OCI-LY1 (cell line): ENCODE measurements at regions not wholly inside any gene's neighbourhood (a gene's known extent, or its start where the extent isn't known, plus 50 kb on each side); places are given as distances from the start of the nearest gene placed in this dataset.

Experiments
- H2AFZ ChIP-seq: fragments of 200-600 bp; sonication (generic), shearing (Covaris generic); 2 replicates; pipeline ENCODE4 v1.6.0; 2014; ENCODE audit warnings: antibody characterized with exemption, mild to moderate bottlenecking, low read length
- H3F3A ChIP-seq: fragments of 200-600 bp; sonication (generic), shearing (Covaris generic); 2 replicates; pipeline ENCODE4 v1.6.0; 2014; ENCODE audit warnings: mild to moderate bottlenecking, antibody characterized with exemption, low read length, moderate library complexity; ENCODE audit not compliant: insufficient read depth
- H3K27ac ChIP-seq: fragments of 200-600 bp; sonication (generic); 2 replicates; pipeline ENCODE4 v1.5.1; 2014; ENCODE audit warnings: low read length, mixed run types, mild to moderate bottlenecking, low read depth; ENCODE audit not compliant: poor library complexity, severe bottlenecking
- H3K27me3 ChIP-seq: fragments of 200-600 bp; sonication (generic); 2 replicates; pipeline ENCODE4 v1.6.0; 2014; ENCODE audit warnings: antibody characterized with exemption, mild to moderate bottlenecking, low read length, moderate library complexity; ENCODE audit not compliant: insufficient read depth
- H3K36me3 ChIP-seq: fragments of 200-600 bp; sonication (generic); 2 replicates; pipeline ENCODE4 v1.6.1; 2014; ENCODE audit warnings: mild to moderate bottlenecking, antibody characterized with exemption, low read length, moderate library complexity, mixed read lengths; ENCODE audit not compliant: insufficient read depth
- H3K4me1 ChIP-seq: fragments of 200-600 bp; sonication (generic); 2 replicates; pipeline ENCODE4 v1.5.1; 2014; ENCODE audit warnings: mild to moderate bottlenecking, low read length, moderate library complexity; ENCODE audit not compliant: insufficient read depth, severe bottlenecking
- H3K4me2 ChIP-seq: fragments of 200-600 bp; sonication (generic), shearing (Covaris generic); 2 replicates; pipeline ENCODE4 v1.6.1; 2014; ENCODE audit warnings: low read length
- H3K4me3 ChIP-seq: fragments of 200-600 bp; sonication (generic); 2 replicates; pipeline ENCODE4 v1.5.1; 2014; ENCODE audit warnings: low read length, low read depth, mild to moderate bottlenecking, mixed read lengths; ENCODE audit not compliant: poor library complexity, severe bottlenecking
- H3K79me2 ChIP-seq: fragments of 200-600 bp; shearing (Covaris generic); 2 replicates; pipeline ENCODE4 v1.6.1; 2016; ENCODE audit warnings: mixed run types, low read length, mixed read lengths; ENCODE audit not compliant: insufficient read depth
- H3K9ac ChIP-seq: fragments of 200-600 bp; sonication (generic), shearing (Covaris generic); 2 replicates; pipeline ENCODE4 v1.6.1; 2014; ENCODE audit warnings: mild to moderate bottlenecking, low read length, mixed read lengths
- H3K9me2 ChIP-seq: fragments of 200-600 bp; sonication (generic), shearing (Covaris generic); 2 replicates; pipeline ENCODE4 v1.6.1; 2014; ENCODE audit warnings: low read depth, mild to moderate bottlenecking, low read length, mixed read lengths
- H3K9me3 ChIP-seq: fragments of 200-600 bp; shearing (Covaris generic); 2 replicates; pipeline ENCODE4 v1.6.1; 2014; ENCODE audit warnings: low read length, mixed read lengths
- H4K20me1 ChIP-seq: fragments of 200-600 bp; sonication (generic), shearing (Covaris generic); 2 replicates; pipeline ENCODE4 v1.6.0; 2016; ENCODE audit warnings: mild to moderate bottlenecking, low read length; ENCODE audit not compliant: insufficient read depth
- CTCF ChIP-seq: fragments of 200-600 bp; sonication (generic), shearing (Covaris generic); IDR thresholded peaks from 2 replicates; pipeline ENCODE4 v1.5.1; 2017; ENCODE audit warnings: mild to moderate bottlenecking, antibody characterized with exemption, low read length, moderate library complexity, mixed read lengths
- EZH2 ChIP-seq: fragments of 200-600 bp; sonication (generic), shearing (Covaris generic); IDR thresholded peaks from 2 replicates; pipeline ENCODE4 v1.8.0; 2017; ENCODE audit warnings: borderline replicate concordance, mixed run types, mild to moderate bottlenecking, antibody characterized with exemption, low read length, moderate library complexity, mixed read lengths

GRCh38 chr6:67646550-67646949 lies 988.5 kb upstream of the ADGRB3 start:
- H3F3A ChIP-seq, result no peaks in the 10 kb centered on the region
- no peak overlapping the region for H3K4me3 ChIP-seq
- H3K9ac ChIP-seq, result no peak overlapping the region
- H2AFZ ChIP-seq, result no peak overlapping the region
- no peaks in the 10 kb centered on the region for H3K9me3 ChIP-seq
- H3K9me2 ChIP-seq, result no peaks in the 10 kb centered on the region
- no peak overlapping the region for H3K4me2 ChIP-seq
- no peak for TF ChIP-seq CTCF
- TF ChIP-seq EZH2, result no peak
- H3K79me2 ChIP-seq, result no peaks in the 10 kb centered on the region
- H4K20me1 ChIP-seq, result no peaks in the 10 kb centered on the region
- no peaks in the 10 kb centered on the region for H3K4me1 ChIP-seq
- no peaks in the 10 kb centered on the region for H3K27me3 ChIP-seq
- no peak overlapping the region for H3K27ac ChIP-seq
- H3K36me3 ChIP-seq, result no peaks in the 10 kb centered on the region

DNA sequence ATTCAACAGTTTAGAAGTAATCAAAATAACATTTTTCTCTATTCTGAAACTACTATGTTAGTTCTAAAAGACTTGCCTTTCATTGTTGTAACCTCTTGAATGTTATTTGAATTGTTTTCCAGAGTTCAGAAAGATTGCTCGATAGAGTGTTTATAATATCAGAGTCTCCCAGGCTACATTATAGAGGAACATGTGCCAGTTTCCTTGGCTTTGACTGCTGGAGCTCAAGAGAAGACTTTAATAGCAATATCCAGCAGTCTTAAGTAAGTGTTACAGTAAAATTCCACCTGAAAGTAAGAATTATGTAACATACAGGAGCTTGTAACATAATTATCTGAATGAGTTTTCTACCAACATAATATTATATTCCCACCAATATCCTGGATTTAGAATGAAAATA lies 991.8 kb upstream of the ADGRB3 start:
- H3K9me2 ChIP-seq, result no peaks in the 10 kb centered on the region
- no peaks in the 10 kb centered on the region for H3K9me3 ChIP-seq
- no peak overlapping the region for H2AFZ ChIP-seq
- no peaks in the 10 kb centered on the region for H4K20me1 ChIP-seq
- no peaks in the 10 kb centered on the region for H3K79me2 ChIP-seq
- H3F3A ChIP-seq, result no peaks in the 10 kb centered on the region
- no peaks in the 10 kb centered on the region for H3K27me3 ChIP-seq
- TF ChIP-seq EZH2 (no peak), CTCF (no peak)
- no peak overlapping the region for H3K9ac ChIP-seq
- H3K4me1 ChIP-seq, result peaks cover 4% of the 10 kb centered on the region
- H3K4me3 ChIP-seq, result no peak overlapping the region
- H3K27ac ChIP-seq, result no peak overlapping the region
- no peaks in the 10 kb centered on the region for H3K36me3 ChIP-seq
- no peak overlapping the region for H3K4me2 ChIP-seq

DNA sequence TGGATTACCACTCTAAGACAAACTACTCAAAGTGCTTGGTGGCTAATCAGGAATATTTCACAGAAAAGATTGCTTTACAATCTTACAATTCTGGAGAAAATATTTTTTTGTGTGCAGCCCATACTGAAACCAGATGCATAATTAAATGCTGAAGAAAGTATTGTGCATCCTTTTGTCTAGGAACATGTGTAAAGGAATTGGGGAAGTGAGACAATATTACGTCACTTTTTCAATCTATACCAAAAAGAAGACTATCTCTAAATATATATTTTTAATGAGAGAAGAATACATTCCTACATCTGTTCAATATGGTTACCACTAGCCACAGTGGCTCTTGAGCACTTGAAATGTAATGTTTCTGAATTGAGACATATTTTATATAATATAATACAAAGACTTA lies 992.5 kb upstream of the ADGRB3 start:
- Histone ChIP-seq H3K4me3 (no peak overlapping the region), H4K20me1 (no peaks in the 10 kb centered on the region), H3K36me3 (no peaks in the 10 kb centered on the region), H3F3A (no peaks in the 10 kb centered on the region), H3K4me2 (no peak overlapping the region), H2AFZ (no peak overlapping the region), H3K79me2 (no peaks in the 10 kb centered on the region), H3K9me2 (no peaks in the 10 kb centered on the region), H3K27me3 (no peaks in the 10 kb centered on the region), H3K9ac (no peak overlapping the region), H3K9me3 (no peaks in the 10 kb centered on the region), H3K27ac (no peak overlapping the region), H3K4me1 (peaks cover 4% of the 10 kb centered on the region)
- no peak for TF ChIP-seq CTCF
- no peak for TF ChIP-seq EZH2
